H9 (cell line): ENCODE measurements at regions not wholly inside any gene's neighbourhood (a gene's known extent, or its start where the extent isn't known, plus 50 kb on each side); places are given as distances from the start of the nearest gene placed in this dataset.

Source experiments
- DNase-seq: peaks from one replicate; pipeline ENCODE4 v3.0.0-alpha.2; 2017
- H2AFZ ChIP-seq: one replicate; pipeline ENCODE4 v1.6.1; 2013; ENCODE audit warnings: mild to moderate bottlenecking, low read length, control low read depth, moderate library complexity
- H2AK5ac ChIP-seq: 2 replicates; pipeline ENCODE4 v1.6.1; 2013; ENCODE audit warnings: low read length, control low read depth, mixed read lengths; ENCODE audit not compliant: insufficient read length
- H2BK120ac ChIP-seq: one replicate; pipeline ENCODE4 v1.6.1; 2013; ENCODE audit warnings: low read depth, mild to moderate bottlenecking, low read length, control low read depth, inconsistent platforms; ENCODE audit not compliant: poor library complexity, severe bottlenecking
- H2BK12ac ChIP-seq: 2 replicates; pipeline ENCODE4 v1.6.1; 2013; ENCODE audit warnings: low read length, control low read depth, mixed read lengths, low read depth; ENCODE audit not compliant: insufficient read length
- H2BK15ac ChIP-seq: 2 replicates; pipeline ENCODE4 v1.6.1; 2013; ENCODE audit warnings: low read depth, low read length, control low read depth
- H2BK20ac ChIP-seq: one replicate; pipeline ENCODE4 v1.6.1; 2013; ENCODE audit warnings: low read depth, mild to moderate bottlenecking, low read length, control low read depth, inconsistent platforms; ENCODE audit not compliant: poor library complexity, severe bottlenecking
- H2BK5ac ChIP-seq: 2 replicates; pipeline ENCODE4 v1.6.1; 2013; ENCODE audit warnings: low read length, control low read depth, mixed read lengths; ENCODE audit not compliant: insufficient read length
- H3K14ac ChIP-seq: 2 replicates; pipeline ENCODE4 v1.6.1; 2013; ENCODE audit warnings: low read length, control low read depth; ENCODE audit not compliant: insufficient read depth
- H3K18ac ChIP-seq: 2 replicates; pipeline ENCODE4 v1.6.1; 2013; ENCODE audit warnings: low read depth, mild to moderate bottlenecking, mixed read lengths, low read length, control low read depth; ENCODE audit not compliant: insufficient read length
- H3K23ac ChIP-seq: 2 replicates; pipeline ENCODE4 v1.6.1; 2013; ENCODE audit warnings: low read length, control low read depth, mixed read lengths, low read depth; ENCODE audit not compliant: insufficient read length
- H3K23me2 ChIP-seq: 2 replicates; pipeline ENCODE4 v1.6.1; 2013; ENCODE audit warnings: low read depth, mild to moderate bottlenecking, mixed read lengths, low read length, control low read depth; ENCODE audit not compliant: insufficient read length, poor library complexity, severe bottlenecking
- H3K27ac ChIP-seq: 2 replicates; pipeline ENCODE4 v1.5.1; 2013; ENCODE audit warnings: low read length, control low read depth, mixed read lengths, low read depth; ENCODE audit not compliant: insufficient read length
- H3K27me3 ChIP-seq: 2 replicates; pipeline ENCODE4 v1.6.1; 2013; ENCODE audit warnings: low read length, control low read depth, inconsistent platforms; ENCODE audit not compliant: insufficient read depth
- H3K4ac ChIP-seq: 2 replicates; pipeline ENCODE4 v1.6.1; 2013; ENCODE audit warnings: low read depth, mild to moderate bottlenecking, control low read depth, inconsistent platforms, low read length, moderate library complexity
- H3K4me1 ChIP-seq: 2 replicates; pipeline ENCODE4 v1.6.1; 2013; ENCODE audit warnings: low read length, control low read depth, inconsistent platforms; ENCODE audit not compliant: insufficient read depth
- H3K4me2 ChIP-seq: 2 replicates; pipeline ENCODE4 v1.6.1; 2013; ENCODE audit warnings: low read length, control low read depth, mixed read lengths; ENCODE audit not compliant: insufficient read length, insufficient read depth
- H3K56ac ChIP-seq: 2 replicates; pipeline ENCODE4 v1.6.1; 2013; ENCODE audit warnings: low read depth, mild to moderate bottlenecking, mixed read lengths, low read length, control low read depth; ENCODE audit not compliant: insufficient read length
- H3K79me1 ChIP-seq: 2 replicates; pipeline ENCODE4 v1.6.1; 2013; ENCODE audit warnings: low read depth, mild to moderate bottlenecking, moderate library complexity, low read length, control low read depth, inconsistent platforms; ENCODE audit not compliant: insufficient read depth, poor library complexity, severe bottlenecking
- H3K79me2 ChIP-seq: 2 replicates; pipeline ENCODE4 v1.6.1; 2013; ENCODE audit warnings: low read length, control low read depth, inconsistent platforms; ENCODE audit not compliant: insufficient read depth
- H3K9ac ChIP-seq: 2 replicates; pipeline ENCODE4 v1.6.1; 2013; ENCODE audit warnings: low read length, control low read depth, mixed read lengths; ENCODE audit not compliant: insufficient read length; ENCODE audit errors: extremely low read depth
- H3K9me3 ChIP-seq: one replicate; pipeline ENCODE4 v1.6.1; 2013; ENCODE audit warnings: low read depth, low read length, inconsistent platforms; ENCODE audit not compliant: control insufficient read depth
- H3T11ph ChIP-seq: one replicate; pipeline ENCODE4 v1.6.1; 2013; ENCODE audit warnings: mild to moderate bottlenecking, low read length, control low read depth, inconsistent platforms
- H4K20me1 ChIP-seq: one replicate; pipeline ENCODE4 v1.6.1; 2013; ENCODE audit not compliant: control insufficient read depth, insufficient read length, insufficient read depth
- H4K5ac ChIP-seq: 2 replicates; pipeline ENCODE4 v1.6.1; 2013; ENCODE audit warnings: low read depth, mild to moderate bottlenecking, mixed read lengths, low read length, control low read depth; ENCODE audit not compliant: insufficient read length
- H4K8ac ChIP-seq: replicated peaks from 2 replicates; pipeline ENCODE4 v1.6.1; 2013; ENCODE audit warnings: low read length, control low read depth, mixed read lengths, low read depth; ENCODE audit not compliant: insufficient read length
- H4K91ac ChIP-seq: 2 replicates; pipeline ENCODE4 v1.6.1; 2013; ENCODE audit warnings: low read depth, mild to moderate bottlenecking, moderate library complexity, mixed read lengths, low read length, control low read depth; ENCODE audit not compliant: insufficient read length
- H3K27ac Mint-ChIP-seq, 3 experiments: 2 replicates in 2 of 3; 3 replicates in 1 of 3; pipeline ENCODE4 v1.8.0; 2020 to 2021; ENCODE audit warnings: mixed read lengths in 3 of 3, mild to moderate bottlenecking in 1 of 3, moderate library complexity in 1 of 3
- H3K27me3 Mint-ChIP-seq: 2 replicates; pipeline ENCODE4 v1.8.0; 2021; ENCODE audit warnings: low read depth, mild to moderate bottlenecking, moderate library complexity, mixed read lengths
- H3K36me3 Mint-ChIP-seq, 3 experiments: 2 replicates in 2 of 3; 3 replicates in 1 of 3; pipeline ENCODE4 v1.8.0; 2020 to 2021; ENCODE audit warnings: low read depth in 3 of 3, mixed read lengths in 3 of 3; ENCODE audit not compliant: insufficient read depth in 1 of 3
- H3K4me1 Mint-ChIP-seq, 2 experiments: 2 replicates each; pipeline ENCODE4 v1.8.0; 2020; ENCODE audit warnings: mixed read lengths in 2 of 2
- H3K4me3 Mint-ChIP-seq, 2 experiments: 2 replicates in 1 of 2; 3 replicates in 1 of 2; pipeline ENCODE4 v1.8.0; 2020 to 2021; ENCODE audit warnings: mild to moderate bottlenecking in 2 of 2, mixed read lengths in 2 of 2, moderate library complexity in 1 of 2
- H3K9me3 Mint-ChIP-seq, 2 experiments: 2 replicates in 1 of 2; 3 replicates in 1 of 2; pipeline ENCODE4 v1.8.0; 2020; ENCODE audit warnings: mild to moderate bottlenecking in 2 of 2, mixed read lengths in 2 of 2, moderate library complexity in 1 of 2
- WGBS: extraction: QIAGEN DNeasy Blood & Tissue Kit; methylation state at CpG from one replicate; pipeline ENCODE4 v1.1.7; 2013; ENCODE audit warnings: missing lambda C conversion rate, low lambda C conversion rate, mixed read lengths; ENCODE audit not compliant: insufficient read length; ENCODE audit errors: extremely low coverage; 5-methylcytosine and 5-hydroxymethylcytosine counted together
- TF ChIP-seq, protein P1 (sequence below): fragments of 200-600 bp; sonication (generic); conservative IDR thresholded peaks from 3 replicates; pipeline ENCODE4 v1.8.0; 2021; ENCODE audit warnings: antibody characterized with exemption, mild to moderate bottlenecking

DNA sequence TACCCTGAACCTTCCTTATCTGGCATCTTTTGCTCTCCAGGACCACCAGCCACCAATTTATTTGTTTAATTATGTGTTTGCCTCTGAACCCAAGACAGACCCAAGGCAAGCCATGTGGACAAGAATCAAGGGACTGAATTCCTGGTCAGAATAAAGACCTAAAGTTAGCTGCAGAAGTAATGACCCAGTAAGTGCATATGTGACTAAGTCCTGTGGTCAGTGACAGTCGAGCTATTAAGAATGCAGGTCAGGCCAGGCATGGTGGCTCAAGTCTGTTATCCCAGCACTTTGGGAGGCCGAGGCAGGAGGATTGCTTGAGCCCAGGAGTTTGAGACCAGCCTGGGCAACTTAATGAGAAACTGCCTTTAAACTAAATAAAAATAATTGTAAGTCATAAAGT is 139.4 kb downstream of the CCDC71L start:
- H3K36me3 Mint-ChIP-seq, result no peaks in the 10 kb centered on the region
- Histone ChIP-seq H2BK120ac (no peak overlapping the region), H3K23me2 (no peaks in the 10 kb centered on the region), H3K9me3 (no peaks in the 10 kb centered on the region), H3K14ac (no peak overlapping the region), H3K79me2 (no peaks in the 10 kb centered on the region), H3K23ac (no peak overlapping the region), H3K9ac (no peak overlapping the region), H3K4me2 (no peak overlapping the region), H4K91ac (no peak overlapping the region), H3K4me1 (no peaks in the 10 kb centered on the region), H2BK5ac (no peak overlapping the region), H3K18ac (no peak overlapping the region), H4K20me1 (no peaks in the 10 kb centered on the region), H2AK5ac (no peak overlapping the region), H2BK12ac (no peak overlapping the region), H4K8ac (no peak overlapping the region), H2BK15ac (no peak overlapping the region), H3K27ac (no peak overlapping the region), H2AFZ (no peak overlapping the region), H3K27me3 (no peaks in the 10 kb centered on the region), H3K56ac (no peak overlapping the region), H4K5ac (no peak overlapping the region), H3T11ph (no peak overlapping the region), H3K79me1 (no peaks in the 10 kb centered on the region), H3K4ac (no peak overlapping the region), H2BK20ac (no peak overlapping the region)
- H3K27ac Mint-ChIP-seq, result no peak overlapping the region
- H3K9me3 Mint-ChIP-seq, result no peaks in the 10 kb centered on the region; a peak in 1 of 5 replicates
- H3K4me1 Mint-ChIP-seq, result peaks cover 0 to 5% of the 10 kb centered on the region in 2 experiments; a peak in 1 of 4 replicates
- DNase-seq, result no peak
- TF ChIP-seq, protein P1, sequence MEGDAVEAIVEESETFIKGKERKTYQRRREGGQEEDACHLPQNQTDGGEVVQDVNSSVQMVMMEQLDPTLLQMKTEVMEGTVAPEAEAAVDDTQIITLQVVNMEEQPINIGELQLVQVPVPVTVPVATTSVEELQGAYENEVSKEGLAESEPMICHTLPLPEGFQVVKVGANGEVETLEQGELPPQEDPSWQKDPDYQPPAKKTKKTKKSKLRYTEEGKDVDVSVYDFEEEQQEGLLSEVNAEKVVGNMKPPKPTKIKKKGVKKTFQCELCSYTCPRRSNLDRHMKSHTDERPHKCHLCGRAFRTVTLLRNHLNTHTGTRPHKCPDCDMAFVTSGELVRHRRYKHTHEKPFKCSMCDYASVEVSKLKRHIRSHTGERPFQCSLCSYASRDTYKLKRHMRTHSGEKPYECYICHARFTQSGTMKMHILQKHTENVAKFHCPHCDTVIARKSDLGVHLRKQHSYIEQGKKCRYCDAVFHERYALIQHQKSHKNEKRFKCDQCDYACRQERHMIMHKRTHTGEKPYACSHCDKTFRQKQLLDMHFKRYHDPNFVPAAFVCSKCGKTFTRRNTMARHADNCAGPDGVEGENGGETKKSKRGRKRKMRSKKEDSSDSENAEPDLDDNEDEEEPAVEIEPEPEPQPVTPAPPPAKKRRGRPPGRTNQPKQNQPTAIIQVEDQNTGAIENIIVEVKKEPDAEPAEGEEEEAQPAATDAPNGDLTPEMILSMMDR, result no peak
- WGBS, result no CpG with 5 or more reads among the region's 2 CpGs
- H3K4me3 Mint-ChIP-seq, result no peak overlapping the region
- H3K27me3 Mint-ChIP-seq, result peaks cover 11% of the 10 kb centered on the region
